Endothelial cell of umbilical vein (primary cell): ENCODE measurements at regions not wholly inside any gene's neighbourhood (a gene's known extent, or its start where the extent isn't known, plus 50 kb on each side); places are given as distances from the start of the nearest gene placed in this dataset.

Experiments
- EZH2 ChIP-seq: IDR thresholded peaks from 2 replicates; pipeline ENCODE4 v1.6.1; 2012; ENCODE audit warnings: borderline replicate concordance, low read depth, mild to moderate bottlenecking, moderate library complexity, low read length, inconsistent platforms; ENCODE audit not compliant: severe bottlenecking
- JUN ChIP-seq: IDR thresholded peaks from 2 replicates; pipeline ENCODE4 v1.6.1; 2011; ENCODE audit warnings: borderline replicate concordance, low read depth; ENCODE audit not compliant: insufficient read length, insufficient read depth
- MYC ChIP-seq: IDR thresholded peaks from one replicate; pipeline ENCODE4 v1.6.1; 2011; ENCODE audit warnings: mild to moderate bottlenecking, low read depth, low read length
- POLR2A ChIP-seq: IDR thresholded peaks from 2 replicates; pipeline ENCODE4 v1.6.1; 2012; ENCODE audit warnings: low read depth, mild to moderate bottlenecking, control low read depth, low read length
- POLR2AphosphoS5 ChIP-seq: IDR thresholded peaks from 2 replicates; pipeline ENCODE4 v1.6.1; 2012; ENCODE audit warnings: low read depth, mild to moderate bottlenecking, control low read depth, low read length, moderate library complexity; ENCODE audit not compliant: insufficient read depth
- TF ChIP-seq, protein P1 (sequence below), 2 donors: IDR thresholded peaks; 1 replicate in 1 of 2; 2 replicates in 1 of 2; pipeline ENCODE4 v1.5.1; 2011; ENCODE audit warnings: low read length in 2 of 2, mild to moderate bottlenecking in 2 of 2, moderate library complexity in 2 of 2, control low read depth in 1 of 2, inconsistent platforms in 1 of 2, low read depth in 1 of 2; ENCODE audit not compliant: insufficient read depth in 1 of 2; ENCODE audit errors: extremely low read depth in 1 of 2
- TF ChIP-seq, protein P2 (sequence below): IDR thresholded peaks from 2 replicates; pipeline ENCODE4 v1.6.1; 2011; ENCODE audit not compliant: insufficient read depth, insufficient read length

DNA sequence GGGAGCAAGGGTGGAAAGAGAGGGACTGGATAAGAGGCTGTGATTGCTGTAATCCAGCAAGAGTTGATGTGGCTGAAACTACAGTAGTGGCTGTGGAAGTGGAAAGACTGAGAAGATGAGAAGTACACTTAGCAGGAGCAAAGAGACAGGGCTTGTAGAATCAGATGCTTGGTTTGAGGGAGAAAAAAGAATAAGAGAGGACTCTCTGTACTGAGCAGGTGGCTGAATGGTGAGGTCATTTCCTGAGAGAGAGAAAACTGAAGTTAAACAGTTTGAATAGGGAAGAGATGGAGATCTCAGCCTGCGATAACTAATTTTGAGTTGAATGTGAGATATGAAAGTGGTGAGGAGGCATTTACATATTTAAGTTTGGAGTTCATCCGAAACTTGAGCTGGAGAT, 95.8 kb upstream of the SLC25A36 start:
- TF ChIP-seq, protein P1, sequence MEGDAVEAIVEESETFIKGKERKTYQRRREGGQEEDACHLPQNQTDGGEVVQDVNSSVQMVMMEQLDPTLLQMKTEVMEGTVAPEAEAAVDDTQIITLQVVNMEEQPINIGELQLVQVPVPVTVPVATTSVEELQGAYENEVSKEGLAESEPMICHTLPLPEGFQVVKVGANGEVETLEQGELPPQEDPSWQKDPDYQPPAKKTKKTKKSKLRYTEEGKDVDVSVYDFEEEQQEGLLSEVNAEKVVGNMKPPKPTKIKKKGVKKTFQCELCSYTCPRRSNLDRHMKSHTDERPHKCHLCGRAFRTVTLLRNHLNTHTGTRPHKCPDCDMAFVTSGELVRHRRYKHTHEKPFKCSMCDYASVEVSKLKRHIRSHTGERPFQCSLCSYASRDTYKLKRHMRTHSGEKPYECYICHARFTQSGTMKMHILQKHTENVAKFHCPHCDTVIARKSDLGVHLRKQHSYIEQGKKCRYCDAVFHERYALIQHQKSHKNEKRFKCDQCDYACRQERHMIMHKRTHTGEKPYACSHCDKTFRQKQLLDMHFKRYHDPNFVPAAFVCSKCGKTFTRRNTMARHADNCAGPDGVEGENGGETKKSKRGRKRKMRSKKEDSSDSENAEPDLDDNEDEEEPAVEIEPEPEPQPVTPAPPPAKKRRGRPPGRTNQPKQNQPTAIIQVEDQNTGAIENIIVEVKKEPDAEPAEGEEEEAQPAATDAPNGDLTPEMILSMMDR (IDR thresholded peaks at IDR 0.05; ENCODE audit: extremely low read depth in 1 of 2, insufficient read depth in 1 of 2, low read depth in 1 of 2, low read length in 2 of 2): no peak
- TF ChIP-seq EZH2: no peak
- TF ChIP-seq, protein P2, sequence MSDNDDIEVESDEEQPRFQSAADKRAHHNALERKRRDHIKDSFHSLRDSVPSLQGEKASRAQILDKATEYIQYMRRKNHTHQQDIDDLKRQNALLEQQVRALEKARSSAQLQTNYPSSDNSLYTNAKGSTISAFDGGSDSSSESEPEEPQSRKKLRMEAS: no peak
- no peak for TF ChIP-seq POLR2AphosphoS5
- TF ChIP-seq JUN: no peak
- TF ChIP-seq POLR2A: no peak
- no peak for TF ChIP-seq MYC
